H9 (cell line): ENCODE measurements at regions not wholly inside any gene's neighbourhood (a gene's known extent, or its start where the extent isn't known, plus 50 kb on each side); places are given as distances from the start of the nearest gene placed in this dataset.

Source experiments
- DNase-seq: peaks from one replicate; pipeline ENCODE4 v3.0.0-alpha.2; 2017
- H2AFZ ChIP-seq: one replicate; pipeline ENCODE4 v1.6.1; 2013; ENCODE audit warnings: mild to moderate bottlenecking, low read length, control low read depth, moderate library complexity
- H2AK5ac ChIP-seq: 2 replicates; pipeline ENCODE4 v1.6.1; 2013; ENCODE audit warnings: low read length, control low read depth, mixed read lengths; ENCODE audit not compliant: insufficient read length
- H2BK120ac ChIP-seq: one replicate; pipeline ENCODE4 v1.6.1; 2013; ENCODE audit warnings: low read depth, mild to moderate bottlenecking, low read length, control low read depth, inconsistent platforms; ENCODE audit not compliant: poor library complexity, severe bottlenecking
- H2BK12ac ChIP-seq: 2 replicates; pipeline ENCODE4 v1.6.1; 2013; ENCODE audit warnings: low read length, control low read depth, mixed read lengths, low read depth; ENCODE audit not compliant: insufficient read length
- H2BK15ac ChIP-seq: 2 replicates; pipeline ENCODE4 v1.6.1; 2013; ENCODE audit warnings: low read depth, low read length, control low read depth
- H2BK20ac ChIP-seq: one replicate; pipeline ENCODE4 v1.6.1; 2013; ENCODE audit warnings: low read depth, mild to moderate bottlenecking, low read length, control low read depth, inconsistent platforms; ENCODE audit not compliant: poor library complexity, severe bottlenecking
- H2BK5ac ChIP-seq: 2 replicates; pipeline ENCODE4 v1.6.1; 2013; ENCODE audit warnings: low read length, control low read depth, mixed read lengths; ENCODE audit not compliant: insufficient read length
- H3K14ac ChIP-seq: 2 replicates; pipeline ENCODE4 v1.6.1; 2013; ENCODE audit warnings: low read length, control low read depth; ENCODE audit not compliant: insufficient read depth
- H3K18ac ChIP-seq: 2 replicates; pipeline ENCODE4 v1.6.1; 2013; ENCODE audit warnings: low read depth, mild to moderate bottlenecking, mixed read lengths, low read length, control low read depth; ENCODE audit not compliant: insufficient read length
- H3K23ac ChIP-seq: 2 replicates; pipeline ENCODE4 v1.6.1; 2013; ENCODE audit warnings: low read length, control low read depth, mixed read lengths, low read depth; ENCODE audit not compliant: insufficient read length
- H3K23me2 ChIP-seq: 2 replicates; pipeline ENCODE4 v1.6.1; 2013; ENCODE audit warnings: low read depth, mild to moderate bottlenecking, mixed read lengths, low read length, control low read depth; ENCODE audit not compliant: insufficient read length, poor library complexity, severe bottlenecking
- H3K27ac ChIP-seq: 2 replicates; pipeline ENCODE4 v1.5.1; 2013; ENCODE audit warnings: low read length, control low read depth, mixed read lengths, low read depth; ENCODE audit not compliant: insufficient read length
- H3K27me3 ChIP-seq: 2 replicates; pipeline ENCODE4 v1.6.1; 2013; ENCODE audit warnings: low read length, control low read depth, inconsistent platforms; ENCODE audit not compliant: insufficient read depth
- H3K4ac ChIP-seq: 2 replicates; pipeline ENCODE4 v1.6.1; 2013; ENCODE audit warnings: low read depth, mild to moderate bottlenecking, control low read depth, inconsistent platforms, low read length, moderate library complexity
- H3K4me1 ChIP-seq: 2 replicates; pipeline ENCODE4 v1.6.1; 2013; ENCODE audit warnings: low read length, control low read depth, inconsistent platforms; ENCODE audit not compliant: insufficient read depth
- H3K4me2 ChIP-seq: 2 replicates; pipeline ENCODE4 v1.6.1; 2013; ENCODE audit warnings: low read length, control low read depth, mixed read lengths; ENCODE audit not compliant: insufficient read length, insufficient read depth
- H3K56ac ChIP-seq: 2 replicates; pipeline ENCODE4 v1.6.1; 2013; ENCODE audit warnings: low read depth, mild to moderate bottlenecking, mixed read lengths, low read length, control low read depth; ENCODE audit not compliant: insufficient read length
- H3K79me1 ChIP-seq: 2 replicates; pipeline ENCODE4 v1.6.1; 2013; ENCODE audit warnings: low read depth, mild to moderate bottlenecking, moderate library complexity, low read length, control low read depth, inconsistent platforms; ENCODE audit not compliant: insufficient read depth, poor library complexity, severe bottlenecking
- H3K79me2 ChIP-seq: 2 replicates; pipeline ENCODE4 v1.6.1; 2013; ENCODE audit warnings: low read length, control low read depth, inconsistent platforms; ENCODE audit not compliant: insufficient read depth
- H3K9ac ChIP-seq: 2 replicates; pipeline ENCODE4 v1.6.1; 2013; ENCODE audit warnings: low read length, control low read depth, mixed read lengths; ENCODE audit not compliant: insufficient read length; ENCODE audit errors: extremely low read depth
- H3K9me3 ChIP-seq: one replicate; pipeline ENCODE4 v1.6.1; 2013; ENCODE audit warnings: low read depth, low read length, inconsistent platforms; ENCODE audit not compliant: control insufficient read depth
- H3T11ph ChIP-seq: one replicate; pipeline ENCODE4 v1.6.1; 2013; ENCODE audit warnings: mild to moderate bottlenecking, low read length, control low read depth, inconsistent platforms
- H4K20me1 ChIP-seq: one replicate; pipeline ENCODE4 v1.6.1; 2013; ENCODE audit not compliant: control insufficient read depth, insufficient read length, insufficient read depth
- H4K5ac ChIP-seq: 2 replicates; pipeline ENCODE4 v1.6.1; 2013; ENCODE audit warnings: low read depth, mild to moderate bottlenecking, mixed read lengths, low read length, control low read depth; ENCODE audit not compliant: insufficient read length
- H4K8ac ChIP-seq: replicated peaks from 2 replicates; pipeline ENCODE4 v1.6.1; 2013; ENCODE audit warnings: low read length, control low read depth, mixed read lengths, low read depth; ENCODE audit not compliant: insufficient read length
- H4K91ac ChIP-seq: 2 replicates; pipeline ENCODE4 v1.6.1; 2013; ENCODE audit warnings: low read depth, mild to moderate bottlenecking, moderate library complexity, mixed read lengths, low read length, control low read depth; ENCODE audit not compliant: insufficient read length
- H3K27ac Mint-ChIP-seq, 3 experiments: 2 replicates in 2 of 3; 3 replicates in 1 of 3; pipeline ENCODE4 v1.8.0; 2020 to 2021; ENCODE audit warnings: mixed read lengths in 3 of 3, mild to moderate bottlenecking in 1 of 3, moderate library complexity in 1 of 3
- H3K27me3 Mint-ChIP-seq: 2 replicates; pipeline ENCODE4 v1.8.0; 2021; ENCODE audit warnings: low read depth, mild to moderate bottlenecking, moderate library complexity, mixed read lengths
- H3K36me3 Mint-ChIP-seq, 3 experiments: 2 replicates in 2 of 3; 3 replicates in 1 of 3; pipeline ENCODE4 v1.8.0; 2020 to 2021; ENCODE audit warnings: low read depth in 3 of 3, mixed read lengths in 3 of 3; ENCODE audit not compliant: insufficient read depth in 1 of 3
- H3K4me1 Mint-ChIP-seq, 2 experiments: 2 replicates each; pipeline ENCODE4 v1.8.0; 2020; ENCODE audit warnings: mixed read lengths in 2 of 2
- H3K4me3 Mint-ChIP-seq, 2 experiments: 2 replicates in 1 of 2; 3 replicates in 1 of 2; pipeline ENCODE4 v1.8.0; 2020 to 2021; ENCODE audit warnings: mild to moderate bottlenecking in 2 of 2, mixed read lengths in 2 of 2, moderate library complexity in 1 of 2
- H3K9me3 Mint-ChIP-seq, 2 experiments: 2 replicates in 1 of 2; 3 replicates in 1 of 2; pipeline ENCODE4 v1.8.0; 2020; ENCODE audit warnings: mild to moderate bottlenecking in 2 of 2, mixed read lengths in 2 of 2, moderate library complexity in 1 of 2
- TF ChIP-seq, protein P1 (sequence below): fragments of 200-600 bp; sonication (generic); conservative IDR thresholded peaks from 3 replicates; pipeline ENCODE4 v1.8.0; 2021; ENCODE audit warnings: antibody characterized with exemption, mild to moderate bottlenecking

DNA sequence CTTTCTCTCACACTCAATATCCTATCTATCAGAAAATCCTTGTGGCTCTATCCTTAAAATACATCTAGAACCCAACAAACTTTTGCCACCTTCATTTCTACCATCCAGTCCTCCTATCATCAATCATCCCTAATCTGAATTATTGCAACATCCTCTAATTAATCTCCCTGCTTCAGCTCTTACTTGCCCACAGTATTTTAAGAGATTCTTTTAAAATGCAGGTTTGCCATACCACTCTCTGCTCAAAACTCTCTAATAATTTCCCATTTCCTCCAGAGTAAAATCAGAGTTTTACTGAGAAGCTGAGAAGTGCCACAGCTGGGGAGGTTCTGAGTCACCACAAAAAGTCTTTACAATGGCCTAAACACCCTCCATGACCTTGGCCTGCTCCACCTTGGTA, 234.3 kb upstream of the ZPLD1 start:
- H3K36me3 Mint-ChIP-seq: no peaks in the 10 kb centered on the region

More for the DNA sequence above, 234.3 kb upstream of the ZPLD1 start:
- H3K14ac ChIP-seq: no peak overlapping the region
- H4K5ac ChIP-seq: no peak overlapping the region
- no peak overlapping the region for H3K4me2 ChIP-seq
- H3T11ph ChIP-seq: no peak overlapping the region
- no peaks in the 10 kb centered on the region for H4K20me1 ChIP-seq
- H2BK15ac ChIP-seq: no peak overlapping the region
- Mint-ChIP-seq H3K4me1 (no peaks in the 10 kb centered on the region), H3K4me3 (no peak overlapping the region), H3K9me3 (no peaks in the 10 kb centered on the region), H3K27ac (no peak overlapping the region), H3K27me3 (no peaks in the 10 kb centered on the region)
- no peak overlapping the region for H3K4ac ChIP-seq
- TF ChIP-seq, protein P1, sequence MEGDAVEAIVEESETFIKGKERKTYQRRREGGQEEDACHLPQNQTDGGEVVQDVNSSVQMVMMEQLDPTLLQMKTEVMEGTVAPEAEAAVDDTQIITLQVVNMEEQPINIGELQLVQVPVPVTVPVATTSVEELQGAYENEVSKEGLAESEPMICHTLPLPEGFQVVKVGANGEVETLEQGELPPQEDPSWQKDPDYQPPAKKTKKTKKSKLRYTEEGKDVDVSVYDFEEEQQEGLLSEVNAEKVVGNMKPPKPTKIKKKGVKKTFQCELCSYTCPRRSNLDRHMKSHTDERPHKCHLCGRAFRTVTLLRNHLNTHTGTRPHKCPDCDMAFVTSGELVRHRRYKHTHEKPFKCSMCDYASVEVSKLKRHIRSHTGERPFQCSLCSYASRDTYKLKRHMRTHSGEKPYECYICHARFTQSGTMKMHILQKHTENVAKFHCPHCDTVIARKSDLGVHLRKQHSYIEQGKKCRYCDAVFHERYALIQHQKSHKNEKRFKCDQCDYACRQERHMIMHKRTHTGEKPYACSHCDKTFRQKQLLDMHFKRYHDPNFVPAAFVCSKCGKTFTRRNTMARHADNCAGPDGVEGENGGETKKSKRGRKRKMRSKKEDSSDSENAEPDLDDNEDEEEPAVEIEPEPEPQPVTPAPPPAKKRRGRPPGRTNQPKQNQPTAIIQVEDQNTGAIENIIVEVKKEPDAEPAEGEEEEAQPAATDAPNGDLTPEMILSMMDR: no peak
- H3K4me1 ChIP-seq: no peaks in the 10 kb centered on the region
- H3K9ac ChIP-seq: no peak overlapping the region
- H3K9me3 ChIP-seq: no peaks in the 10 kb centered on the region
- H2BK20ac ChIP-seq: no peak overlapping the region
- no peaks in the 10 kb centered on the region for H3K79me1 ChIP-seq
- no peak overlapping the region for H2AK5ac ChIP-seq
- no peak overlapping the region for H4K8ac ChIP-seq
- H3K56ac ChIP-seq: no peak overlapping the region
- no peaks in the 10 kb centered on the region for H3K27me3 ChIP-seq
- H3K18ac ChIP-seq: no peak overlapping the region
- H4K91ac ChIP-seq: no peak overlapping the region
- no peaks in the 10 kb centered on the region for H3K23me2 ChIP-seq
- H2AFZ ChIP-seq: no peak overlapping the region
- H3K23ac ChIP-seq: no peak overlapping the region
- no peak for DNase-seq
- H3K27ac ChIP-seq: no peak overlapping the region
- no peak overlapping the region for H2BK12ac ChIP-seq
- H3K79me2 ChIP-seq: no peaks in the 10 kb centered on the region
- H2BK5ac ChIP-seq: no peak overlapping the region
- H2BK120ac ChIP-seq: no peak overlapping the region
